ENCODE measurements at regions not wholly inside any gene's neighbourhood (a gene's known extent, or its start where the extent isn't known, plus 50 kb on each side); places are given as distances from the start of the nearest gene placed in this dataset.

GRCh38 chr19:29118389-29118788 is 94.6 kb downstream of the UQCRFS1 start:
- TF ChIP-seq POLR2A (IDR thresholded peaks at IDR 0.05) (no peak), CTCF (IDR thresholded peaks at IDR 0.05) (no peak)

All from heart left ventricle (tissue), 13 donors.